H9 (cell line): ENCODE measurements at regions not wholly inside any gene's neighbourhood (a gene's known extent, or its start where the extent isn't known, plus 50 kb on each side); places are given as distances from the start of the nearest gene placed in this dataset.

Experiments
- DNase-seq: peaks from one replicate; pipeline ENCODE4 v3.0.0-alpha.2; 2017
- H2AFZ ChIP-seq: one replicate; pipeline ENCODE4 v1.6.1; 2013; ENCODE audit warnings: mild to moderate bottlenecking, low read length, control low read depth, moderate library complexity
- H2AK5ac ChIP-seq: 2 replicates; pipeline ENCODE4 v1.6.1; 2013; ENCODE audit warnings: low read length, control low read depth, mixed read lengths; ENCODE audit not compliant: insufficient read length
- H2BK120ac ChIP-seq: one replicate; pipeline ENCODE4 v1.6.1; 2013; ENCODE audit warnings: low read depth, mild to moderate bottlenecking, low read length, control low read depth, inconsistent platforms; ENCODE audit not compliant: poor library complexity, severe bottlenecking
- H2BK12ac ChIP-seq: 2 replicates; pipeline ENCODE4 v1.6.1; 2013; ENCODE audit warnings: low read length, control low read depth, mixed read lengths, low read depth; ENCODE audit not compliant: insufficient read length
- H2BK15ac ChIP-seq: 2 replicates; pipeline ENCODE4 v1.6.1; 2013; ENCODE audit warnings: low read depth, low read length, control low read depth
- H2BK20ac ChIP-seq: one replicate; pipeline ENCODE4 v1.6.1; 2013; ENCODE audit warnings: low read depth, mild to moderate bottlenecking, low read length, control low read depth, inconsistent platforms; ENCODE audit not compliant: poor library complexity, severe bottlenecking
- H2BK5ac ChIP-seq: 2 replicates; pipeline ENCODE4 v1.6.1; 2013; ENCODE audit warnings: low read length, control low read depth, mixed read lengths; ENCODE audit not compliant: insufficient read length
- H3K14ac ChIP-seq: 2 replicates; pipeline ENCODE4 v1.6.1; 2013; ENCODE audit warnings: low read length, control low read depth; ENCODE audit not compliant: insufficient read depth
- H3K18ac ChIP-seq: 2 replicates; pipeline ENCODE4 v1.6.1; 2013; ENCODE audit warnings: low read depth, mild to moderate bottlenecking, mixed read lengths, low read length, control low read depth; ENCODE audit not compliant: insufficient read length
- H3K23ac ChIP-seq: 2 replicates; pipeline ENCODE4 v1.6.1; 2013; ENCODE audit warnings: low read length, control low read depth, mixed read lengths, low read depth; ENCODE audit not compliant: insufficient read length
- H3K23me2 ChIP-seq: 2 replicates; pipeline ENCODE4 v1.6.1; 2013; ENCODE audit warnings: low read depth, mild to moderate bottlenecking, mixed read lengths, low read length, control low read depth; ENCODE audit not compliant: insufficient read length, poor library complexity, severe bottlenecking
- H3K27ac ChIP-seq: 2 replicates; pipeline ENCODE4 v1.5.1; 2013; ENCODE audit warnings: low read length, control low read depth, mixed read lengths, low read depth; ENCODE audit not compliant: insufficient read length
- H3K27me3 ChIP-seq: 2 replicates; pipeline ENCODE4 v1.6.1; 2013; ENCODE audit warnings: low read length, control low read depth, inconsistent platforms; ENCODE audit not compliant: insufficient read depth
- H3K4ac ChIP-seq: 2 replicates; pipeline ENCODE4 v1.6.1; 2013; ENCODE audit warnings: low read depth, mild to moderate bottlenecking, control low read depth, inconsistent platforms, low read length, moderate library complexity
- H3K4me1 ChIP-seq: 2 replicates; pipeline ENCODE4 v1.6.1; 2013; ENCODE audit warnings: low read length, control low read depth, inconsistent platforms; ENCODE audit not compliant: insufficient read depth
- H3K4me2 ChIP-seq: 2 replicates; pipeline ENCODE4 v1.6.1; 2013; ENCODE audit warnings: low read length, control low read depth, mixed read lengths; ENCODE audit not compliant: insufficient read length, insufficient read depth
- H3K56ac ChIP-seq: 2 replicates; pipeline ENCODE4 v1.6.1; 2013; ENCODE audit warnings: low read depth, mild to moderate bottlenecking, mixed read lengths, low read length, control low read depth; ENCODE audit not compliant: insufficient read length
- H3K79me1 ChIP-seq: 2 replicates; pipeline ENCODE4 v1.6.1; 2013; ENCODE audit warnings: low read depth, mild to moderate bottlenecking, moderate library complexity, low read length, control low read depth, inconsistent platforms; ENCODE audit not compliant: insufficient read depth, poor library complexity, severe bottlenecking
- H3K79me2 ChIP-seq: 2 replicates; pipeline ENCODE4 v1.6.1; 2013; ENCODE audit warnings: low read length, control low read depth, inconsistent platforms; ENCODE audit not compliant: insufficient read depth
- H3K9ac ChIP-seq: 2 replicates; pipeline ENCODE4 v1.6.1; 2013; ENCODE audit warnings: low read length, control low read depth, mixed read lengths; ENCODE audit not compliant: insufficient read length; ENCODE audit errors: extremely low read depth
- H3K9me3 ChIP-seq: one replicate; pipeline ENCODE4 v1.6.1; 2013; ENCODE audit warnings: low read depth, low read length, inconsistent platforms; ENCODE audit not compliant: control insufficient read depth
- H3T11ph ChIP-seq: one replicate; pipeline ENCODE4 v1.6.1; 2013; ENCODE audit warnings: mild to moderate bottlenecking, low read length, control low read depth, inconsistent platforms
- H4K20me1 ChIP-seq: one replicate; pipeline ENCODE4 v1.6.1; 2013; ENCODE audit not compliant: control insufficient read depth, insufficient read length, insufficient read depth
- H4K5ac ChIP-seq: 2 replicates; pipeline ENCODE4 v1.6.1; 2013; ENCODE audit warnings: low read depth, mild to moderate bottlenecking, mixed read lengths, low read length, control low read depth; ENCODE audit not compliant: insufficient read length
- H4K8ac ChIP-seq: replicated peaks from 2 replicates; pipeline ENCODE4 v1.6.1; 2013; ENCODE audit warnings: low read length, control low read depth, mixed read lengths, low read depth; ENCODE audit not compliant: insufficient read length
- H4K91ac ChIP-seq: 2 replicates; pipeline ENCODE4 v1.6.1; 2013; ENCODE audit warnings: low read depth, mild to moderate bottlenecking, moderate library complexity, mixed read lengths, low read length, control low read depth; ENCODE audit not compliant: insufficient read length
- H3K27ac Mint-ChIP-seq, 3 experiments: 2 replicates in 2 of 3; 3 replicates in 1 of 3; pipeline ENCODE4 v1.8.0; 2020 to 2021; ENCODE audit warnings: mixed read lengths in 3 of 3, mild to moderate bottlenecking in 1 of 3, moderate library complexity in 1 of 3
- H3K27me3 Mint-ChIP-seq: 2 replicates; pipeline ENCODE4 v1.8.0; 2021; ENCODE audit warnings: low read depth, mild to moderate bottlenecking, moderate library complexity, mixed read lengths
- H3K36me3 Mint-ChIP-seq, 3 experiments: 2 replicates in 2 of 3; 3 replicates in 1 of 3; pipeline ENCODE4 v1.8.0; 2020 to 2021; ENCODE audit warnings: low read depth in 3 of 3, mixed read lengths in 3 of 3; ENCODE audit not compliant: insufficient read depth in 1 of 3
- H3K4me1 Mint-ChIP-seq, 2 experiments: 2 replicates each; pipeline ENCODE4 v1.8.0; 2020; ENCODE audit warnings: mixed read lengths in 2 of 2
- H3K4me3 Mint-ChIP-seq, 2 experiments: 2 replicates in 1 of 2; 3 replicates in 1 of 2; pipeline ENCODE4 v1.8.0; 2020 to 2021; ENCODE audit warnings: mild to moderate bottlenecking in 2 of 2, mixed read lengths in 2 of 2, moderate library complexity in 1 of 2
- H3K9me3 Mint-ChIP-seq, 2 experiments: 2 replicates in 1 of 2; 3 replicates in 1 of 2; pipeline ENCODE4 v1.8.0; 2020; ENCODE audit warnings: mild to moderate bottlenecking in 2 of 2, mixed read lengths in 2 of 2, moderate library complexity in 1 of 2
- CTCF ChIP-seq: fragments of 200-600 bp; sonication (generic); conservative IDR thresholded peaks from 3 replicates; pipeline ENCODE4 v1.8.0; 2021; ENCODE audit warnings: antibody characterized with exemption, mild to moderate bottlenecking
- WGBS: extraction: QIAGEN DNeasy Blood & Tissue Kit; methylation state at CpG from one replicate; pipeline ENCODE4 v1.1.7; 2013; ENCODE audit warnings: missing lambda C conversion rate, low lambda C conversion rate, mixed read lengths; ENCODE audit not compliant: insufficient read length; ENCODE audit errors: extremely low coverage; 5-methylcytosine and 5-hydroxymethylcytosine counted together

GRCh38 chr2:65999796-66000195, 435.1 kb upstream of the MEIS1 start:
- H2BK15ac ChIP-seq, result no peak overlapping the region
- H3T11ph ChIP-seq, result no peak overlapping the region
- H2BK5ac ChIP-seq, result no peak overlapping the region
- no peaks in the 10 kb centered on the region; a peak in 3 of 5 replicates for H3K9me3 Mint-ChIP-seq
- peak; percentile 31; the same call in 2 of the 3 replicates for TF ChIP-seq CTCF
- H3K23me2 ChIP-seq, result no peaks in the 10 kb centered on the region
- no peaks in the 10 kb centered on the region for H3K36me3 Mint-ChIP-seq
- no peak overlapping the region for H3K4me3 Mint-ChIP-seq
- H3K23ac ChIP-seq, result no peak overlapping the region
- no peak overlapping the region for H4K8ac ChIP-seq
- no peak overlapping the region for H4K5ac ChIP-seq
- H3K27me3 Mint-ChIP-seq, result peaks cover 2% of the 10 kb centered on the region; the same call in 1 of the 2 replicates
- H3K4me1 Mint-ChIP-seq, result no peaks in the 10 kb centered on the region
- H3K4ac ChIP-seq, result no peak overlapping the region
- H2AFZ ChIP-seq, result no peak overlapping the region
- H4K91ac ChIP-seq, result no peak overlapping the region
- H3K27ac ChIP-seq, result no peak overlapping the region
- no peaks in the 10 kb centered on the region for H3K4me1 ChIP-seq
- no peak overlapping the region for H3K4me2 ChIP-seq
- no CpG with 5 or more reads among the region's 2 CpGs for WGBS
- no peak for DNase-seq
- no peak overlapping the region for H2BK12ac ChIP-seq
- H3K27me3 ChIP-seq, result no peaks in the 10 kb centered on the region
- H4K20me1 ChIP-seq, result no peaks in the 10 kb centered on the region
- H3K56ac ChIP-seq, result no peak overlapping the region
- H3K14ac ChIP-seq, result no peak overlapping the region
- no peak overlapping the region for H3K27ac Mint-ChIP-seq
- H3K18ac ChIP-seq, result no peak overlapping the region
- H2BK120ac ChIP-seq, result no peak overlapping the region
- no peak overlapping the region for H2BK20ac ChIP-seq
- H2AK5ac ChIP-seq, result no peak overlapping the region
- no peaks in the 10 kb centered on the region for H3K79me1 ChIP-seq
- H3K79me2 ChIP-seq, result no peaks in the 10 kb centered on the region
- H3K9me3 ChIP-seq, result no peaks in the 10 kb centered on the region
- H3K9ac ChIP-seq, result no peak overlapping the region
